Duodenal mucosa (tissue), 2 donors: ENCODE measurements at regions not wholly inside any gene's neighbourhood (a gene's known extent, or its start where the extent isn't known, plus 50 kb on each side); places are given as distances from the start of the nearest gene placed in this dataset.
"Not testable (repeated sequence)": the region's sequence is repeated elsewhere in the genome, so short reads cannot be mapped to it uniquely, and the experiment has no call there.

Source experiments
- H3K27ac ChIP-seq: one replicate; pipeline ENCODE4 v1.7.0; 2013; ENCODE audit warnings: low read depth, low read length
- H3K27me3 ChIP-seq, 2 donors: one replicate each; pipeline ENCODE4 v1.7.0; 2013; ENCODE audit warnings: low read length in 2 of 2, control low read depth in 1 of 2; ENCODE audit not compliant: insufficient read depth in 2 of 2, control insufficient read depth in 1 of 2
- H3K36me3 ChIP-seq, 2 donors: one replicate each; pipeline ENCODE4 v1.7.0; 2013; ENCODE audit warnings: low read length in 2 of 2, control low read depth in 1 of 2; ENCODE audit not compliant: insufficient read depth in 2 of 2, control insufficient read depth in 1 of 2
- H3K4me1 ChIP-seq, 2 donors: one replicate each; pipeline ENCODE4 v1.7.0; 2013; ENCODE audit warnings: low read length in 2 of 2, control low read depth in 1 of 2; ENCODE audit not compliant: insufficient read depth in 2 of 2, control insufficient read depth in 1 of 2
- H3K4me3 ChIP-seq, 2 donors: one replicate each; pipeline ENCODE4 v1.7.0; 2013; ENCODE audit warnings: low read length in 2 of 2, low read depth in 1 of 2
- H3K9ac ChIP-seq, 2 donors: one replicate each; pipeline ENCODE4 v1.7.0; 2013; ENCODE audit warnings: low read length in 2 of 2, low read depth in 1 of 2
- H3K9me3 ChIP-seq, 2 donors: one replicate each; pipeline ENCODE4 v1.7.0; 2013; ENCODE audit warnings: low read length in 2 of 2, control low read depth in 1 of 2; ENCODE audit not compliant: control insufficient read depth in 1 of 2

- H3K27me3 ChIP-seq = no peaks in the 10 kb centered on the region
- H3K9ac ChIP-seq = no peak overlapping the region
- peaks cover 0 to 12% of the 10 kb centered on the region in 2 donors for H3K9me3 ChIP-seq
- H3K27ac ChIP-seq = no peak overlapping the region
- H3K36me3 ChIP-seq = no peaks in the 10 kb centered on the region
- no peak overlapping the region for H3K4me3 ChIP-seq
- no peaks in the 10 kb centered on the region for H3K4me1 ChIP-seq
Measured at GRCh38 chr7:145753004-145753403, 363.6 kb upstream of the CNTNAP2 start.

DNA sequence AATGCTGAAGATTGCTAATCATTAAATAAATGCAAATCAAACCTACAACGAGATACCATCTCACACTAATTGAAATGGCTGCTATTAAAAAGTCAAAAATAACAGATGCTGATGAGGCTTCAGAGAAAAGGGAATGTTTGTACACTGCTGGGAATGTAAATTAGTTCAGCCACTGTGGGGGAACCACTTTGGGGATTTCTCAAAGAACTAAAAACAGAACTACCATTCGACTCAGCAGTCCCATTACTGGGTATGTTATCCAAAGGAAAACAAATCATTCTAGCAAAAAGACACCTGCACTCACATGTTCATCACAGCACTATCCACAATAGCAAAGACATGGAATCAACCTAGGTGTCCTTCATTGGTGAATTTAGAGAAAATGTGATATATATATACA lies 379.0 kb upstream of the CNTNAP2 start:
- H3K27ac ChIP-seq = no peak overlapping the region
- H3K9ac ChIP-seq = no peak overlapping the region
- no peak overlapping the region for H3K4me3 ChIP-seq
- no peaks in the 10 kb centered on the region for H3K36me3 ChIP-seq
- peaks cover 3 to 10% of the 10 kb centered on the region in 2 donors for H3K9me3 ChIP-seq
- no peaks in the 10 kb centered on the region for H3K4me1 ChIP-seq
- H3K27me3 ChIP-seq = no peaks in the 10 kb centered on the region

GRCh38 chr7:145735061-145735460 lies 381.5 kb upstream of the CNTNAP2 start:
- H3K4me1 ChIP-seq = no peaks in the 10 kb centered on the region
- no peak overlapping the region for H3K27ac ChIP-seq
- no peak overlapping the region for H3K9ac ChIP-seq
- peaks cover 10 to 12% of the 10 kb centered on the region in 2 donors for H3K9me3 ChIP-seq
- H3K36me3 ChIP-seq = no peaks in the 10 kb centered on the region
- H3K4me3 ChIP-seq = no peak overlapping the region
- no peaks in the 10 kb centered on the region for H3K27me3 ChIP-seq

DNA sequence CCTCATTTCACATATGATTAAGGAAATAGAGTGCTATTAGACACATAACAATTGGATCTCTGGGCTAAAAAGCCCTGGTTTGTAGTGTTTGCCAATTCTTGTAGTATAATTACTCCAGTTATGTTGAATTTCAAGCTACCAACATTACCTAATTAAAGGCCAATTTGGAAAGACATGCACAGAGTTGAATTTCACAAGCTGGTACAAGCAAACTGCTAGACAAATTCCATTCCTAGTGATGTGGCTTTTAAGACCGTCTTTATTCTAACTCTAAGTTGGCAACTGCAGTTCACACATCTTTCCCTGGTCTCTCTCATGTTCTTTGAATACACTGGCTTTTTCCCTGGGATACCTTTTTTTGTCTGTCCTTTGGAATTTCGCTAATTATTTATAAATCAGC lies 384.1 kb upstream of the CNTNAP2 start:
- Histone ChIP-seq H3K27ac (no peak overlapping the region), H3K4me1 (no peaks in the 10 kb centered on the region), H3K9me3 (peaks cover 7 to 17% of the 10 kb centered on the region in 2 donors), H3K36me3 (no peaks in the 10 kb centered on the region), H3K4me3 (no peak overlapping the region), H3K9ac (no peak overlapping the region), H3K27me3 (no peaks in the 10 kb centered on the region)

GRCh38 chr7:145729691-145730090 lies 386.9 kb upstream of the CNTNAP2 start:
- H3K4me1 ChIP-seq = no peaks in the 10 kb centered on the region
- no peak overlapping the region for H3K9ac ChIP-seq
- H3K9me3 ChIP-seq = peaks cover 0 to 17% of the 10 kb centered on the region in 2 donors
- H3K4me3 ChIP-seq = no peak overlapping the region
- no peaks in the 10 kb centered on the region for H3K27me3 ChIP-seq
- no peak overlapping the region for H3K27ac ChIP-seq
- no peaks in the 10 kb centered on the region for H3K36me3 ChIP-seq

DNA sequence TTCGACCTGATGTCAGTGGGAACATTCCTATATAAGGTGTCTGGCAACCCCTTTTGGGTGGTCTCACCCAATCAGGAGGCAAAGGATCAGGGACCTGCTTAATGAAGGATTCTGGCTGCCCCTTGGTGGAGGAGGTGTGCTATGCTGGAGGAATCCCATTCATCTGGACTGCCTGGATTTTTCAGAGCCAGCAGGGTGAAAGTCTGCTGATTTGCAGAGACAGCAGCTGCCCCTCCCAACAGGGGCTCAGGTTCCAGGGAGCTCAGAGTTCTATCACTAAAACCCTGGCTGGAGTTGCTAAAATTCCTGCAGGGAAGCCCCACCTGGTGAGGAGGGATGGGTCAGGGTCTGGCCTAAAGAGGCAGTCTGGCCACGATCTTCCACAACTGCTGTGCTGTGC lies 398.5 kb upstream of the CNTNAP2 start:
- H3K9me3 ChIP-seq = peaks cover 9 to 23% of the 10 kb centered on the region in 2 donors
- no peaks in the 10 kb centered on the region for H3K4me1 ChIP-seq
- no peak overlapping the region for H3K9ac ChIP-seq
- H3K4me3 ChIP-seq = no peak overlapping the region
- no peaks in the 10 kb centered on the region for H3K36me3 ChIP-seq
- H3K27me3 ChIP-seq = no peaks in the 10 kb centered on the region
- no peak overlapping the region for H3K27ac ChIP-seq

- H3K36me3 ChIP-seq = no peaks in the 10 kb centered on the region
- H3K4me1 ChIP-seq = no peaks in the 10 kb centered on the region
- no peaks in the 10 kb centered on the region for H3K27me3 ChIP-seq
- H3K9me3 ChIP-seq = peaks cover 0 to 2% of the 10 kb centered on the region in 2 donors
- no peak overlapping the region for H3K27ac ChIP-seq
- H3K4me3 ChIP-seq = no peak overlapping the region
- H3K9ac ChIP-seq = no peak overlapping the region
Measured at GRCh38 chr7:145700488-145700887, 416.1 kb upstream of the CNTNAP2 start.

GRCh38 chr7:145698526-145699262 lies 417.9 kb upstream of the CNTNAP2 start:
- no peaks in the 10 kb centered on the region for H3K36me3 ChIP-seq
- H3K9me3 ChIP-seq = peaks cover 0 to 2% of the 10 kb centered on the region in 2 donors
- no peaks in the 10 kb centered on the region for H3K27me3 ChIP-seq
- H3K27ac ChIP-seq = no peak overlapping the region
- no peaks in the 10 kb centered on the region for H3K4me1 ChIP-seq
- H3K4me3 ChIP-seq = no peak overlapping the region
- no peak overlapping the region for H3K9ac ChIP-seq

GRCh38 chr7:145697412-145698107 lies 419.0 kb upstream of the CNTNAP2 start:
- H3K27ac ChIP-seq, H3K27me3 ChIP-seq, H3K9ac ChIP-seq, H3K9me3 ChIP-seq, H3K4me1 ChIP-seq, H3K36me3 ChIP-seq, H3K4me3 ChIP-seq: not testable (repeated sequence)

DNA sequence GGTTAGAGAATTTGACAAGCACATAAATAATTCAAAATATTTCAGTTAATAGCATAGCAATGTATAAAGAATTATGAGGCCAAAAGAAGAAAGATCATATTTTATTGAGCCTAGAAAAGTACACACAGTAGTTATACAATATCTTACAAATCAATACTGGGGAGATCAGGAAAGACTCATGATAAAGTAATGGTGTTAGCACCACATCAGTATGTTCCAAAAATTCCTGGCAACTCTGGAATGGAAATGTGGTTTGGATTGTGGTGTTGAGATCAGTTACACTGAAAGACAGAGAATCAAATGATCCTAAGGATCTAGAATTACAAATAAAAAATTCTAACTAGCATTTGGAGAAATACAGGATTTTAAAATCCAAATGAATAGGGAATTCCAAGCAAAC lies 420.5 kb upstream of the CNTNAP2 start:
- no peak overlapping the region for H3K27ac ChIP-seq
- H3K9me3 ChIP-seq = peaks cover 2 to 5% of the 10 kb centered on the region in 2 donors
- H3K4me3 ChIP-seq = no peak overlapping the region
- no peaks in the 10 kb centered on the region for H3K27me3 ChIP-seq
- H3K36me3 ChIP-seq = no peaks in the 10 kb centered on the region
- no peaks in the 10 kb centered on the region for H3K4me1 ChIP-seq
- no peak overlapping the region for H3K9ac ChIP-seq
